ENCODE measurements at regions not wholly inside any gene's neighbourhood (a gene's known extent, or its start where the extent isn't known, plus 50 kb on each side); places are given as distances from the start of the nearest gene placed in this dataset.
"Not testable (repeated sequence)": the region's sequence is repeated elsewhere in the genome, so short reads cannot be mapped to it uniquely, and the experiment has no call there.

- POLR2A ChIA-PET: no interaction called here
- H3K27ac Mint-ChIP-seq: no peak overlapping the region
- CTCF ChIA-PET: no interaction called here
These were observed 176.9 kb upstream of the DCAF8L1 start for GRCh38 chrX:28158019-28158777.

GRCh38 chrX:28152263-28152662, 171.0 kb upstream of the DCAF8L1 start:
- H3K4me1 Mint-ChIP-seq; CTCF ChIA-PET; H3K36me3 Mint-ChIP-seq; DNase-seq (ENCODE audit: low spot score); H3K4me3 Mint-ChIP-seq; H3K9me3 Mint-ChIP-seq; POLR2A ChIA-PET; H3K27ac Mint-ChIP-seq; ATAC-seq: not testable (repeated sequence)
- peaks cover 17% of the 10 kb centered on the region for H3K27me3 Mint-ChIP-seq (ENCODE audit: low read depth)

More at GRCh38 chrX:28158019-28158777, 176.9 kb upstream of the DCAF8L1 start:
- ATAC-seq (peak; percentile 87), DNase-seq (ENCODE audit: low spot score) (no peak)
- Mint-ChIP-seq H3K36me3 (no peaks in the 10 kb centered on the region), H3K9me3 (no peaks in the 10 kb centered on the region), H3K4me1 (peaks cover 8% of the 10 kb centered on the region; the same call in 1 of the 2 replicates), H3K27me3 (ENCODE audit: low read depth) (no peaks in the 10 kb centered on the region), H3K4me3 (no peak overlapping the region)
- TF ChIP-seq ZMAT4 (CRISPR knock-in tag; IDR thresholded peaks at IDR 0.05) (no peak), ZNF425 (CRISPR knock-in tag; conservative IDR thresholded peaks at IDR 0.05) (no peak), MYBL2 (CRISPR knock-in tag; IDR thresholded peaks at IDR 0.05) (no peak), RORB (CRISPR knock-in tag; IDR thresholded peaks at IDR 0.05) (no peak), JUN (CRISPR knock-in tag; IDR thresholded peaks at IDR 0.05) (no peak), STAT6 (CRISPR knock-in tag; conservative IDR thresholded peaks at IDR 0.05; ENCODE audit: low read depth) (no peak), ZNF671 (CRISPR knock-in tag; IDR thresholded peaks at IDR 0.05) (no peak), CREB1 (CRISPR knock-in tag; IDR thresholded peaks at IDR 0.05) (no peak), MLX (CRISPR knock-in tag; IDR thresholded peaks at IDR 0.05) (no peak), EMX1 (CRISPR knock-in tag; IDR thresholded peaks at IDR 0.05) (no peak)

GRCh38 chrX:28135378-28136047, 154.3 kb upstream of the DCAF8L1 start:
- TF ChIP-seq MYBL2 (CRISPR knock-in tag; IDR thresholded peaks at IDR 0.05): no peak
- TF ChIP-seq MLX (CRISPR knock-in tag; IDR thresholded peaks at IDR 0.05): no peak
- TF ChIP-seq ZNF416 (CRISPR knock-in tag; IDR thresholded peaks at IDR 0.05): no peak
- TF ChIP-seq E2F1 (CRISPR knock-in tag; IDR thresholded peaks at IDR 0.05): no peak
- Mint-ChIP-seq H3K4me1 (no peaks in the 10 kb centered on the region), H3K9me3 (no peaks in the 10 kb centered on the region), H3K27ac (no peak overlapping the region), H3K36me3 (no peaks in the 10 kb centered on the region), H3K4me3 (no peak overlapping the region), H3K27me3 (ENCODE audit: low read depth) (peaks cover 32% of the 10 kb centered on the region)
- ChIA-PET CTCF (no interaction called here), POLR2A (no interaction called here)
- no peak for DNase-seq (ENCODE audit: low spot score)
- ATAC-seq: no peak
